Trophoblast cell (in vitro differentiated cells and primary cell): ENCODE measurements at regions not wholly inside any gene's neighbourhood (a gene's known extent, or its start where the extent isn't known, plus 50 kb on each side); places are given as distances from the start of the nearest gene placed in this dataset.

ENCODE experiments used
- DNase-seq, 2 donors: peaks; one replicate each; pipeline ENCODE4 v3.0.0-alpha.2; 2016
- H2AFZ ChIP-seq: 2 replicates; pipeline ENCODE4 v1.6.1; 2013; ENCODE audit warnings: low read length, moderate library complexity, mild to moderate bottlenecking; ENCODE audit not compliant: insufficient read depth, poor library complexity
- H2AK5ac ChIP-seq: 2 replicates; pipeline ENCODE4 v1.6.1; 2013; ENCODE audit warnings: mild to moderate bottlenecking, low read length
- H2BK120ac ChIP-seq: 2 replicates; pipeline ENCODE4 v1.6.1; 2013; ENCODE audit warnings: low read length, mild to moderate bottlenecking, moderate library complexity; ENCODE audit not compliant: insufficient read depth, poor library complexity
- H2BK12ac ChIP-seq: 2 replicates; pipeline ENCODE4 v1.6.1; 2013; ENCODE audit warnings: mild to moderate bottlenecking, low read length, moderate library complexity
- H2BK5ac ChIP-seq: 2 replicates; pipeline ENCODE4 v1.6.1; 2013; ENCODE audit warnings: low read length, low read depth, moderate library complexity, mild to moderate bottlenecking; ENCODE audit not compliant: poor library complexity
- H3K14ac ChIP-seq: 2 replicates; pipeline ENCODE4 v1.6.1; 2013; ENCODE audit warnings: mild to moderate bottlenecking, low read length
- H3K18ac ChIP-seq: 2 replicates; pipeline ENCODE4 v1.6.1; 2013; ENCODE audit warnings: mild to moderate bottlenecking, low read length
- H3K23ac ChIP-seq: 2 replicates; pipeline ENCODE4 v1.6.1; 2013; ENCODE audit warnings: low read length
- H3K27ac ChIP-seq: 2 replicates; pipeline ENCODE4 v1.5.1; 2013; ENCODE audit warnings: low read depth, mild to moderate bottlenecking, inconsistent platforms, low read length, moderate library complexity
- H3K27me3 ChIP-seq: 2 replicates; pipeline ENCODE4 v1.6.1; 2013; ENCODE audit warnings: inconsistent platforms, mild to moderate bottlenecking, low read length, moderate library complexity; ENCODE audit not compliant: insufficient read depth
- H3K36me3 ChIP-seq, 2 experiments: 1 replicate in 1 of 2; 2 replicates in 1 of 2; pipeline ENCODE4 v1.6.1; 2013; ENCODE audit warnings: low read length in 2 of 2, mild to moderate bottlenecking in 2 of 2, moderate library complexity in 1 of 2; ENCODE audit not compliant: insufficient read depth in 2 of 2, control insufficient read depth in 1 of 2
- H3K4ac ChIP-seq: 2 replicates; pipeline ENCODE4 v1.6.1; 2013; ENCODE audit warnings: low read depth, mild to moderate bottlenecking, low read length, moderate library complexity
- H3K4me1 ChIP-seq, 2 experiments: 1 replicate in 1 of 2; 2 replicates in 1 of 2; pipeline ENCODE4 v1.6.1; 2013; ENCODE audit warnings: low read length in 2 of 2, mild to moderate bottlenecking in 2 of 2, moderate library complexity in 1 of 2; ENCODE audit not compliant: insufficient read depth in 2 of 2, control insufficient read depth in 1 of 2
- H3K4me2 ChIP-seq: 2 replicates; pipeline ENCODE4 v1.6.1; 2013; ENCODE audit warnings: inconsistent platforms, mild to moderate bottlenecking, low read length, moderate library complexity
- H3K4me3 ChIP-seq: 2 replicates; pipeline ENCODE4 v1.5.1; 2013; ENCODE audit warnings: mild to moderate bottlenecking, low read depth, low read length, inconsistent platforms
- H3K79me1 ChIP-seq: one replicate; pipeline ENCODE4 v1.6.1; 2013; ENCODE audit warnings: low read length
- H3K79me2 ChIP-seq: 2 replicates; pipeline ENCODE4 v1.6.1; 2013; ENCODE audit warnings: low read length, mild to moderate bottlenecking; ENCODE audit not compliant: control insufficient read depth, insufficient read depth, poor library complexity
- H3K9ac ChIP-seq: 2 replicates; pipeline ENCODE4 v1.6.1; 2013; ENCODE audit warnings: mild to moderate bottlenecking, low read length
- H3K9me3 ChIP-seq: 2 replicates; pipeline ENCODE4 v1.6.1; 2013; ENCODE audit warnings: low read depth, mild to moderate bottlenecking, control low read depth, inconsistent platforms, low read length; ENCODE audit not compliant: insufficient read depth
- H4K12ac ChIP-seq: 2 replicates; pipeline ENCODE4 v1.6.1; 2013; ENCODE audit warnings: low read depth, mild to moderate bottlenecking, low read length, moderate library complexity
- H4K8ac ChIP-seq: 2 replicates; pipeline ENCODE4 v1.6.1; 2013; ENCODE audit warnings: low read depth, mild to moderate bottlenecking, low read length, moderate library complexity
- H4K91ac ChIP-seq: one replicate; pipeline ENCODE4 v1.6.1; 2013; ENCODE audit warnings: low read depth, mild to moderate bottlenecking, low read length, moderate library complexity
- WGBS: extraction: QIAGEN DNeasy Blood & Tissue Kit; methylation state at CpG from one replicate; pipeline ENCODE4 v1.1.7; 2013; ENCODE audit warnings: missing lambda C conversion rate; ENCODE audit not compliant: insufficient read length, insufficient coverage; ENCODE audit errors: extremely low coverage; 5-methylcytosine and 5-hydroxymethylcytosine counted together

GRCh38 chr18:10239991-10240634, 214.3 kb upstream of the APCDD1 start:
- no CpG with 5 or more reads among the region's 5 CpGs for WGBS

GRCh38 chr18:10240973-10241372, 213.5 kb upstream of the APCDD1 start:
- H3K14ac ChIP-seq = no peak overlapping the region

More at GRCh38 chr18:10239991-10240634, 214.3 kb upstream of the APCDD1 start:
- H3K27ac ChIP-seq = no peak overlapping the region
- H3K9ac ChIP-seq = no peak overlapping the region
- no peak overlapping the region for H3K4me2 ChIP-seq
- no peak overlapping the region for H2BK12ac ChIP-seq
- no peak overlapping the region for H3K18ac ChIP-seq
- no peaks in the 10 kb centered on the region for H3K36me3 ChIP-seq
- no peak overlapping the region for H2BK5ac ChIP-seq
- no peak for DNase-seq
- no peak overlapping the region for H2AK5ac ChIP-seq
- no peak overlapping the region for H2BK120ac ChIP-seq
- no peak overlapping the region for H3K23ac ChIP-seq
- no peak overlapping the region for H3K14ac ChIP-seq
- no peak overlapping the region for H3K4ac ChIP-seq
- H4K12ac ChIP-seq = no peak overlapping the region
- H3K4me1 ChIP-seq = no peaks in the 10 kb centered on the region
- no peak overlapping the region for H4K8ac ChIP-seq
- H4K91ac ChIP-seq = no peak overlapping the region
- no peaks in the 10 kb centered on the region for H3K79me1 ChIP-seq
- no peak overlapping the region for H2AFZ ChIP-seq
- no peak overlapping the region for H3K4me3 ChIP-seq
- no peaks in the 10 kb centered on the region for H3K27me3 ChIP-seq
- no peaks in the 10 kb centered on the region for H3K79me2 ChIP-seq
- no peaks in the 10 kb centered on the region for H3K9me3 ChIP-seq

DNA sequence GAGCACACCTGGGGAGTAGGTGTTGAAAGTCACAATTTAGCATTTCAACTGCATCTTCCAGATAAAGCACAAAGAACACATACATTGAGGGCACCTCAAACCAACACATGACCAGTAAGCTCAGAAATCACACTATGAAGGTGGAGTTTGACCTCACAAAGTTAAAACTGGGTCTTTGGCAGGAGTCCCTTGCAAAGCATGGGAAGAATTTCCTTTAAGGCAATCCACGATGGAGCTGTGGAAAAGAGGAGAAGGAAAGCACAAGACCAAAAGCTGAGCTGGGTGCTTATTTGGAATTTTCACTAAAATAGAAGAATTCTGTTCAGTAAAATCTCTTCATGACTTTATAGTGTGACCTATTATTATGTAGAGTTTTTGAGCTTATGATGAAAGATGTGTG, 212.9 kb upstream of the APCDD1 start:
- H3K4ac ChIP-seq = no peak overlapping the region
- no peak overlapping the region for H2BK5ac ChIP-seq
- no peak overlapping the region for H2AFZ ChIP-seq
- DNase-seq = no peak
- H4K8ac ChIP-seq = no peak overlapping the region
- H3K14ac ChIP-seq = no peak overlapping the region
- H4K12ac ChIP-seq = no peak overlapping the region
- no peak overlapping the region for H3K23ac ChIP-seq
- H2BK12ac ChIP-seq = no peak overlapping the region
- no peaks in the 10 kb centered on the region for H3K4me1 ChIP-seq
- no peak overlapping the region for H3K4me2 ChIP-seq
- no peak overlapping the region for H4K91ac ChIP-seq
- H3K27ac ChIP-seq = no peak overlapping the region
- H3K4me3 ChIP-seq = no peak overlapping the region
- no peak overlapping the region for H3K9ac ChIP-seq
- no CpG with 5 or more reads among the region's 1 CpG for WGBS
- H2BK120ac ChIP-seq = no peak overlapping the region
- H3K79me2 ChIP-seq = no peaks in the 10 kb centered on the region
- H3K27me3 ChIP-seq = no peaks in the 10 kb centered on the region
- no peak overlapping the region for H3K18ac ChIP-seq
- H3K9me3 ChIP-seq = no peaks in the 10 kb centered on the region
- no peak overlapping the region for H2AK5ac ChIP-seq
- H3K79me1 ChIP-seq = no peaks in the 10 kb centered on the region
- H3K36me3 ChIP-seq = no peaks in the 10 kb centered on the region

More at GRCh38 chr18:10240973-10241372, 213.5 kb upstream of the APCDD1 start:
- Histone ChIP-seq H3K36me3 (no peaks in the 10 kb centered on the region), H3K4ac (no peak overlapping the region), H3K4me1 (no peaks in the 10 kb centered on the region), H2BK5ac (no peak overlapping the region), H4K91ac (no peak overlapping the region), H2AFZ (no peak overlapping the region), H3K9me3 (no peaks in the 10 kb centered on the region), H3K27me3 (no peaks in the 10 kb centered on the region), H3K4me2 (no peak overlapping the region), H2BK120ac (no peak overlapping the region), H2BK12ac (no peak overlapping the region), H3K27ac (no peak overlapping the region), H3K23ac (no peak overlapping the region), H3K9ac (no peak overlapping the region), H3K18ac (no peak overlapping the region), H4K8ac (no peak overlapping the region), H2AK5ac (no peak overlapping the region), H4K12ac (no peak overlapping the region), H3K4me3 (no peak overlapping the region), H3K79me2 (no peaks in the 10 kb centered on the region), H3K79me1 (no peaks in the 10 kb centered on the region)
- DNase-seq = no peak
- no CpG with 5 or more reads among the region's 2 CpGs for WGBS

GRCh38 chr18:10242936-10243680, 211.3 kb upstream of the APCDD1 start:
- Histone ChIP-seq H3K4ac (no peak overlapping the region), H2AFZ (no peak overlapping the region), H2BK12ac (no peak overlapping the region), H3K79me2 (no peaks in the 10 kb centered on the region), H3K14ac (no peak overlapping the region), H2BK5ac (no peak overlapping the region), H3K27me3 (no peaks in the 10 kb centered on the region), H4K8ac (no peak overlapping the region), H3K4me3 (no peak overlapping the region), H2BK120ac (no peak overlapping the region), H3K36me3 (no peaks in the 10 kb centered on the region), H3K4me2 (no peak overlapping the region), H2AK5ac (no peak overlapping the region), H3K4me1 (no peaks in the 10 kb centered on the region), H4K12ac (no peak overlapping the region), H3K27ac (no peak overlapping the region), H4K91ac (no peak overlapping the region), H3K9ac (no peak overlapping the region), H3K18ac (no peak overlapping the region), H3K9me3 (no peaks in the 10 kb centered on the region), H3K79me1 (no peaks in the 10 kb centered on the region), H3K23ac (no peak overlapping the region)
- DNase-seq = no peak
- no CpG with 5 or more reads among the region's 7 CpGs for WGBS
